ENCODE measurements at regions not wholly inside any gene's neighbourhood (a gene's known extent, or its start where the extent isn't known, plus 50 kb on each side); places are given as distances from the start of the nearest gene placed in this dataset.
A peak's percentile ranks its signal among the peaks of the same experiment; 100 is the strongest.
"Not testable (repeated sequence)": the region's sequence is repeated elsewhere in the genome, so short reads cannot be mapped to it uniquely, and the experiment has no call there.

DNA sequence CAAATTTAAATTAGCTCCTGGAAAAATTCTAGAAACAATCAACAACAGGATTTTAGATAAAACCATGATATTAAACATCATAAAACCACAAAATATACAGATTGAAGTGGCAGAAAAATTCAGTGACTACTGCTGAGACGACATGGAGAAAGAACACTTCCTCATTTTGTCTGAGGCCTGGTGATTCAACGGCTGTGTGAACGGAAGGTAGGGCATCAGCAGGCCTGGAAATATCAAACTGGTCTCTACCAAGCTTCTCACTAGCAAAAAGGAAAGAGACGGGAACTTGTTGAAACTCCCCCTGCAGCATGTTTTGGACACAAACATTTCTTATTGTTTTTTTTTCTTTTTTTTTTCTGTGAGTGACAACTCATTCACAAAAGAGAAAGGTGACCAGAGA, 58.0 kb upstream of the AHI1 start:
- DNase-seq (ENCODE audit: low read depth): no peak

DNA sequence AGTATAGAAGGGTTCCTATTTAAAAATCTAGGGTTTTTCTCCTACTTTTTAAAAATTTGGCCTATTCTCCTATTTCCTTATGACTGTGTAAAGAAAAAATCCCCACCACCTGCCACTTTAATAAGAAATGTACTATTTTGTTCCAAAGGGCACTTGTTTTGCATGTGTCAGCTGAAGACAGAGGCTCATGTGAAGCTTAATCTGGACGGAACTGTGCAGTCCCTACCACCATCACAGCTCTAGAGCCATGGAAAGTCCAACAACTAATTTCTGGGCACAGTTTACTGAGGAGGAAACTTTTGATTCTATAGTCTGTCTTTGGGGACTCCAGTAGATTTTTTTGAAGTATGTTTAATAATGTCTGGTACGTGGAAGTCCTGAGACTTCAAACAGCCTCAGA, 60.0 kb upstream of the AHI1 start:
- no peak for DNase-seq (ENCODE audit: low read depth)

DNA sequence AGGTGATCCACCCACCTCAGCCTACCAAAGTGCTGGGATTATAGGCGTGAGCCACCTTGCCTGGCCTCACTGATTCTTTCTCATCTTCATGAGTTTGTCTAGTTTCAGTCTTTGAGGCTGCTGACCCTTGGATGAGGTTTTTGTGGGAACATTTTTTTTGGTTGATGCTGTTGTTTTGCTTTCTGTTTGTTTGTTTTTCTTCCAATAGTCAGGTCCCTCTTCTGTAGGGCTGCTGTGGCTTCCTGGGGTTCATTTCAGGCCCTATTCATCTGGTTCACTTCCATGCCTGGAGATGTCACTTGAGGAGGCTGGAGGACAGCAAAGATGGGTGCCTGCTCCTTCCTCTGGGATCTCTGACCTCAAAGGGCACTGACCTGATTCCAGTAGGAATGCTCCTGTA, 68.1 kb upstream of the AHI1 start:
- DNase-seq (ENCODE audit: low read depth): not testable (repeated sequence)

DNA sequence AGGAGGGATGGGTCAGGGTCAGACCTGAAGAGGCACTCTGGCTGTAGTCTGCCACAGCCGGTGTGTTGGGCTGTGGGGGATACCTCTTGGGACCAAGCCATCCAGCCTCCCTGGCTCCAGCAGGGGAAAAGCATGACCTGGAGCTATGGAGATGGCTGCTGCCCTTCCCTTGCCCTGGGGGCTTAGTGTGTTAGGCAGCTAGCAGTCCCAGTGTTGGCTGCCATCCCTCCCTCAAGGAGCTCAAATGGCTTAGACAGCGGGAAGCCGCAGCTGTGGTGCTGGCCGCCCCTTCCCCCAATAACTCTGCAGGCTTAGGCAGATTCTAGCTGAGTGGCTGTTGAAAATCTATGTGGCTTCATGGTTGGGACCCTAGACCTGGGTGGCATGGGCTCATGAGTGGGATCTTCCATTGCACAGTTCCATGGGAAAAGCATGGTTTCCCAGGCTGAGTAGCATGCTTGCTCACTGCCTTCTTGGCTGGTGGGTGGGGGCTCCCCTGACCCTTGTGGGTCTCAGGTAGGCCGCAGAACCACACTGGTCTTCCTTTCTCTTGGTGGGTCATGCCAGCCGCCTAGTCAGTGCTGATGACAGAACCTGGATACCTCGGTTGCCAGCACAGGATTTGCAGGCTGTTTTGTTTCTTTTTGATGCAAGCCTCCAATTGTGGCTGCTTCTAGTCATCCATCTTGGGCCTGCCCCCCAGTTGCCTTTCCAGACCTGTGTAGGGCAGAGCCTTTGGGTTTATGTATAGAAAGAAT, 69.0 kb upstream of the AHI1 start:
- DNase-seq (ENCODE audit: low read depth): no peak

DNA sequence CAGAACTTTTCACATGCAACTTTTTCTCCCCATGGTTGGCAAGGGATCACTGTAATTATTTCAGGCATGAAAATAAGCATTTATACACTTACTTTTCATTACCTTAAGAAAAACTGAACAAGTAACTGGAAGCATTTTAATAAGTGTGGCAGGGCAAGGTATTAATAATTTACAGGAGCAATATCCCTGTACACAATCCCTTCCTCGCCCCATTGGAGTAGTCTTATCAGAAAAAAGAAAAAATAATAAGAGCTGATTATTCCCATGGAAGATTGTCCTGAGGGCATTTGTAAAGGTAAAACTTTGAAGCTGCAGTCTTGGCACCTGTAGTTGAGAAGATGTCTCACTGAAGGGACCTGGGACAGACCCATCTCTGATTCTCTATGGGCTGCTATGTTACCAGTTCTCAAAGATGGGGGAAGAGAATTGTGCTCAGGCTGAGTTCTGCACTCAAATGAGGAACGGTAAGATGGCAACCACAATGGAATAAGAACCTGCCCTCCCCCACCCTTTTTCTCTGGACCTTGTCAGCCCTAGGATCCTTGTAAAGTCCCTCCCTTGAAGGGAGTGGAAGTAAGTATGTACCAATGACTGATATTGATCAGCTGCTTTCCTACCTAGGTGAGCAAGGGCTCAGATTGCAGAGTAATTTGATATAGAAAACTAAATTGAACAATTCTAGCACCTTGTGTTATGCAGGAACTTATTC, 70.0 kb upstream of the AHI1 start:
- DNase-seq (ENCODE audit: low read depth): no peak

DNA sequence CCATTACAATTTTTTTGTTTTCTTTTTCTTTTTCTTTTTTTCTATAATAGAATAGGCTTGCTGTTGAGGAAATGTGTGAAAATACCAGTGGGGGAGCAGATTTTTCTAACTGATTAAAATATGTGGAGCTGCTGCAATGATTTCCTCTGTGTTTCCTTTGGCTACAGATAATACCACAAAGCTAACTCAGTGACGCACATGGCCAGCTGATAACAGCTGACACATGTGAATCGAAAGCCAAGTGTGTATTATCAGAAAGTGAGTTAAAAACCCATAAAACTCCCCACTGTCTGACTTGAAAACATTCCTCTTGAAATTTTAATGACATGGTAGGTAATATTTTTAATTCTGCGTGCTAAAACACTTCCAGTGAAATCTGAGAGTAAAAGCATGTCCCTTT, 70.8 kb upstream of the AHI1 start:
- peak; percentile 88 for DNase-seq (ENCODE audit: low read depth)

DNA sequence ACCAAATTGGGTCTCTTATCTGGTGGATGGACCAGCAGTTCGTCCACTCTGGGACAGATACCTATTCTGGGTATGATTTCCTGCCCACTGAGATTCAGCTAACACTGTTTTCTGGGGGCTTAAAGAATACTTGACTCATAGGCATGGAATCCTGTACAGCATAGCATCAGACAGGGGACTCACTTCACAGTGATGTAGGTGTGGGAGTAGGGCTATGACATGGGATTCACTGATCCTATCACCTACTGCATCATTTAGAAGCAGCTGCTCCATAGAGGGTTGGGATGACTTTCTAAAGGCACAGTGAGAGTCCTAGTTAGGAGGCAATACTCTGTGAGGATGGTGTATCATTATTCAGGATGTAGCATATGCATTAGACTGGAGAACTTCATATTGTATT, 74.5 kb upstream of the AHI1 start:
- DNase-seq (ENCODE audit: low read depth): no peak

DNA sequence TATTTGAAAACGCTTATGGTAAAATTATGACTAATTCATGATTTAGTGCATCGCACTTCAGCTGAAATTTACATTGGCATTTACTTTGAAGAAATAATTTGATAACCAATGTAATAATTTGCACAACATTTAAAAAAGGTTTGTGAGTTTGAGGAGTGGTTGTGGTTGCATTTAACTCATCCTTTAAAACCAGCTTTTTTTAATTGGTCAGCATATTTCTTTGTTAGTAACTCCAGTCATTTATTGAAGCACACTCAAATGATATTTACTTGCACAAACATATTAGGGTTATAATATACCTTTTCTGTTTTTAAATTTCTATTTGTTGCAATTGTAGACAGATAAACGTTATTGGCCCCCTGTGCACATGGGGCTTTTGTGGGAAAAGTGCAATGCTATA, 78.1 kb upstream of the AHI1 start:
- no peak for DNase-seq (ENCODE audit: low read depth)

DNA sequence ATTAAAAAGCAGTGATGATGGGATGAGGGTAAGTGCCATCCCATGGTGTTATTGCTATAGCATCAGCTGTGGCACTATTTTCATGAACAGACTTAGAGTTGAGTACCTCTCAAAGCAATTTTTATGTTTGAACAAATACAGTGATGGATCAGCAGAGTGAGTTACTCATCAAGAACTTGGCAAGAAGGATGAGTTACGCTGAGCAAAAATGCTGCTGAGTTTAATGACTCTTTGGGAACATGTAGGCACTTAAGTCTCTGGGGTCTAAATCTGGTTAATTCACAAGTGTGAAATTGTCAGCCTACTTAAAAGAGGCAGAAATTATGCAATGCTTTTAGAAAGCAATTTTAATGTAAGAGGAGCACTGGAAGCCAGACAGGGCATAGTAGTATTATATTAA, 78.5 kb upstream of the AHI1 start:
- peak; percentile 54 for DNase-seq (ENCODE audit: low read depth)

DNA sequence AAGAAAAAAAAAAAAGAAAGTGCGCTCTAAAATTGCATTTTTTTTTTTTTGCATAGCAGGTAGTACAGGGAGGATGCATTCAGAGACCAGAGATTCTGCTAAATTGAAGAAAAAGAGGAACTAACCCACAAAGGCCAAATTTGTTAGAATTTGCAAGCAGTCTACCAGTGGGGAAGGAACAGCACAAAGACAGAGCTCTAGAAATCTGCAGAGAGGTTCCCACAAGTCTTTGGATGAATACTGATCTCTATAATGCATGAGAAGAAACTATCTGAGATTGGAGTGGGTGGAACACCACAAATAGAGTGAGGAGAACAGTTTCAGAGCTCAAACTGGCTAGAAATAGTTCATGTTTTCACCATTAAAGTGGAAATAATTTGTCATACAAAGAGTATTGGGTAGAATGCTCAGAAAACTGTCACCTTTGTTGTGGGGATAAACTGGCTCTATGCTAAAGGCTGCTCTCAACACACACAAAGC, 79.6 kb upstream of the AHI1 start:
- no peak for DNase-seq (ENCODE audit: low read depth)

DNA sequence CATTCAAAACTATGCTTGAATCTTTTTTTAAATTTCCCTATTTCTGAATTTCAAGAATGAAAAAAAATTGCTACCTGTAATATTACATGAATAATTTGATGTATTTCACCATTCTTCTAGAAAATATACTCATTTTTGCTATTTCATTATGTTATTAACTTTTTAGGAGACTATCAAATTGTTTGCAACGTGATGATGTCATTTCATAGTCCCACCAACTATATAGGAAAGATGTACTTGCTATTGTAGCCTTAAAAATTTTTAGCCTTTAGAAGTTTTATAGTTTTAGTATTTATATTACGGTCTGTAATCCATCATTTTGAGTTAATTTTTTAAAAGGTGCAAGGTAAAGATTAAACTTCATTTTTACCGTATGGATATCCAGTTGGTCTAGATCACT, 81.4 kb upstream of the AHI1 start:
- no peak for DNase-seq (ENCODE audit: low read depth)

DNA sequence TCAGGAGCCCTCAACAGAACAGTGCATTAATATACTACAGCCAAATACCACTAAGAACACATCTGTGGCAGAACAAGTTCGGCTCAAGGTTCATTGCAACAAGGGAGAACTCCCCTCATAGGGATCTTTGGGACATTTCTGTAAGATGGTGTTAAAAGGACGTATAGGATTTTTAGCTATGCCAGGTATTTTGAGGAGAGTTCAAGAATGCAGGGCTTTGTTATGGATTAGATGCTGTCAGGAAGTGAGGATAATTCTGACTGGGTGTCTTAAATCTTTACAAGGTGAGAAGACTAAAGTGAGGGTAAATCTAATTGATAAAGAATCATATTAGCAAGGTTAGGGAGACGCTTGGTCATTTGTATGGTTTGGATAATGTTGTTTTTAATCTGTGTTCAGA, 83.7 kb upstream of the AHI1 start:
- no peak for DNase-seq (ENCODE audit: low read depth)

DNA sequence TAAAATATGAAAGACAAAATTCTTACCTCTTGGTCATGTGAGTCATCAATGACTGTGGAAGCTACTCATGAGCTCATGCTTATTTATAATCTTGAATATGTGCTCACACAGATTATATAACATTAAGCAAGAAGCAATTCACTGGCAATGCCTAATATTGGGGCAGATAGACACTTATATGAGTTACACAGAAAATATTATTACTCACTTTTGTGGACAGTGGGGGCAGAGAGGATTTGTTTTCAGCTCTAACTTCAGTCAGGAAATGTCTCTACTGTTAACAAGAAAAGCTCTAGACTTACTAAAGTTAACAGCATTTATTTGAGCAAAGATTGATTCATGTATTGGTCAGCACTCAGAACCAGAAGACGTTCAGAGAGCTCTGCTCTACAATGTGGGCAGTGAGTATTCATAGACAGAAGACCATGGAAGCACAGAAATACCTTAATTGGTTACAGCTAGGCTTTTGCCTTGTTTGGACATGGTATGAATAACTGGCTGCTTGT, 85.8 kb upstream of the AHI1 start:
- peak; percentile 46 for DNase-seq (ENCODE audit: low read depth)

DNA sequence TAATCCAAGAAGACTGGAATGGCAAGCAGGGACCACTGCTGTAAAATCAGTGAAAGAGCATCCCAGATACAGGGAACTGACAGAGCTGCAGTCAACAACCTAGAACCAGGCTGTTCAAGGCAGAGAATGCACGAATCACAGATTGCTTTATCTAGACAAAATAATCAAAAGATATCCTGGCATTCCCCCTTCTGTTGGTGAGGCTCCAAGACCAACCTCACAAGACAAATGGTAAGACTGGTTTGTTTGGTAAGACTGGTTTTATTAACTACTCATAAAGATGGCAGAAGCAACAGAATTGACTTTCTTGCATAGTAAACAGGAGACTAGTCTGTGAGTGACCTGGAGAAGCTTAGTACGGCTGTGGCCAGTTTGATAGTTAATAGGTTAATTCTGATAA, 88.8 kb upstream of the AHI1 start:
- DNase-seq (ENCODE audit: low read depth): peak; percentile 43

DNA sequence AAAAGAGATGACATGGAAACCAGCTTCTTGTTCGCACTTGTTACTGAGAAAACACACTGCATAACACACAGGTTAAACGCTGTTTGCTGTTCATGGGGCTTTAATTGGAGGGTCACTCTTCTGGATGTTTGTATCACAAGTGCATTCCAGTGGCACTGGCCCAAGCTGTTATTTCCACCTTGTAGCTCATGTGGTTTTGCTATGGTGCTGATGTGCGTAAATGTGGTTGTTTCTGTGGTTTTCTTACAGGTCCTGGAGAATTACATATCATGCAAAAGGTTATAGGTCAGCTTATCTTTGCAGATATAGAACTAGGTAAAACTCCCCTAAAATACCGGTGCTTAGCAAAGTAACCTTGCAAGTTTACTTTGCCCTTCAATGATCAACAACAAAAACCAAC, 89.3 kb upstream of the AHI1 start:
- peak; percentile 85 for DNase-seq (ENCODE audit: low read depth)

DNA sequence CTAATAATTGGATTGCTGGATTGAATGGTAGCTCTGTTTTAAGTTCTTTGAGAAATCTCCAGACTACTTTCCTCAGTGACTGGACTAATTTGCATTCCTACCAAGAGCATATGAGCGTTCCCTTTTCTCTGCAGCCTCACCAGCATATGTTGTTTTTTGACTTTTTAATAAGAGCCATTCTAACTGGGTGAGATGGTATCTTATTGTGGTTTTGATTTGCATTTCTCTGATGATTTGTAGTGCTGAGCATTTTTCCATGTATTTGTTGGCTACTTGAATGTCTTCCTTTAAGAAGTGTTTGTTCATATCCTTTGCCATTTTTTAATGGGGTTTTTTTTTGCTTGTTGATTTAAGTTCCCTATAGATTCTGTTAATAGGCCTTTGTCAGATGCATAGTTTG, 94.7 kb upstream of the AHI1 start:
- peak; percentile 48 for DNase-seq (ENCODE audit: low read depth)

DNA sequence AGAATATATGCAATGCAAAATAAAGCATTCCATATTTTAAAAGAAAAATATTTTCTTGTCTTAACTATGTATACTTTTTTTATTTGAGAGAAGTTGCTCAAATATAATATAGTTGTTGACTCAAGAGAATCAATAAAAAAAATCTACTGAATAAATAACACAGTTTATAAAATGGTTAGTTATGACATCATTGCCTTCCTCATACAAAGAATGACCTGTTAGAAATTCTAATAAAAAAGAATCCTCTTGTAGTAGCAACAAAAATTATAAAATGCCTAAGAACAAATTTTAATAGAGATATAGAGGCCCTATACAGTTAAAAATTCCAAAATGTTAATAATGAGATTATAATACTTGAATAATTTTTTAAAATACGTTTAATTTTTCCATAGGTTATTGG, 96.5 kb upstream of the AHI1 start:
- DNase-seq (ENCODE audit: low read depth): no peak

DNA sequence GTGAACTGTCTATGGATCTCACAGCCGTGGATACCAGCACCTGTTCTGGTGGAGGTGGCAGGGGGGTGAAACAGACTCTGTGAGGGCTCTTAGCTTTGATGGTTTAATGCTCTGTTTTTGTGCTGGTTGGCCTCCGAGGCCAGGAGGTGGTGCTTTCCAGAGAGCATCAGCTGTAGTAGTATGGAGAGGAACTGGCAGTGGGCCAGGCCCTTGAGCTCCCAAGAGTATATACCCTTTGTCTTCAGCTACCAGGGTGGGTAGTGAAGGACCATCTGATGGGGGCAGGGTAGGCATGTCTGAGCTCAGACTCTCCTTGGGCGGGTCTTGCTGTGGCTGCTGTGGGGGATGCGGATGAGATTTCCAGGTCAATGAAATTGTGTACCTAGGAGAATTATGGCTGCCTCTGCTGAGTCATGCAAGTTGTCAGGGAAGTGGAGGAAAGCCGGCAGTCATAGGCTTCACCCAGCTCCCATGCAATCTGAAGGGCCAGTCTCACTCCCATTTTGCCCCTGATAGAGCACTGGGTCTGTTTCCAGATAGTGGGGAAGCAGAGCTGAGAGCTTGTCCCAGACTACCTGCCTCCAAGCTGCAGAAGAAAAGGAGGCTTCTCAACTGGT, 102.7 kb upstream of the AHI1 start:
- no peak for DNase-seq (ENCODE audit: low read depth)

DNA sequence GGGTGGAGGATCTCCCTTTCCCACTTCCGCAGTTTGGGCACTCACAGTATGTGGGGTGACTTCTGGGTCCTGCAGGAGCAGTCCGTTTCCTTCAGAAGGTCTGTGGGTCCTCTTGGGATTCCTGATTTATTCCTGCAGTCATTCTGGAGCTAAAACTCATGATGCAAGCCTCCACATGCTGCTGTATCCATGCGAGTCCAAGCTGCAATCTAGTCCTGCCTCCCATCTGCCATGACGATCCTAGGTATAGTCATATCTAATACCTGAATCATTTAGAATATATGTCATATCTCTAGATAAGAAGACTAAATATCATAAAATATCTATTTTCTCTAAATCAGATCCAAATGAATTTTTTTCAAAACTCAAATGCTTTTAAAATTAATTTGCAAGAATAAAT, 103.4 kb upstream of the AHI1 start:
- DNase-seq (ENCODE audit: low read depth): no peak

DNA sequence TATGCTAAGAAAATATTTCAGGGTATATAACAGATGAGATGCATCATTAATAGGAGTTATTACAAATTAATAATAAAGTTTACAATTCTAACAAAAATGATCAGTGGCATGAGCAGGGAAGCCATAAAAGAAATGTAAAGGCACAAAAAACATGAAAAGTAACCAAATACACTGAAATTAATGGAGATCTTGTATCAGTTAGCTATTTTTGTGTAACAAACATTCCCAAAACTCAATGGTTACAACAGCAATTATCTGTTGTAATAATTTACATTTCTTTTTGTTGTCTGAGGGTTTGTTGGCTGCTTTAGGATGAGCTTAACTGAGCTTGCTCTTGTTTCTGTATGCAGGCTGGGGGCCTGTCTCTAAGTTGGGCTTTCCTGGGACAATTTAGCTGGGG, 104.3 kb upstream of the AHI1 start:
- no peak for DNase-seq (ENCODE audit: low read depth)

DNA sequence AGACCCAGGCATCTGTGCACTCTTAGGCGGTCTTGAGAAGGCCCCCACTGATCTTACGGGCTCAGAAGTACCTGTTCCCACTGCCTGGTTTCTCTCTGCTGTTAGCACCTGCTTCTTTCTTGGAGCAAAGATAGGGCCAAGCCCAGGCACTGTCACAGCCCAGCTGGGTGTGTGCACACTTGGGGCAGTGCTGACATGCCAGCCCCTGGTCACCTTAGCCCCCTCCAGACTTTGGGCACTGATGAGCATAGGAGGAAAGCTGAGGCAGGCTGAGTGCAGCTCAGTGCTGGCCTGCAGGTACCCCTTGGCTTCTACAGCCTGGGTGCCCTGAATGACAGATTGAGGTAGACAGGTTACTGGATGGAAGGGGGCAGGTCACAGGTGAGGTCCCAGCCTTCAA, 105.7 kb upstream of the AHI1 start:
- DNase-seq (ENCODE audit: low read depth): no peak

DNA sequence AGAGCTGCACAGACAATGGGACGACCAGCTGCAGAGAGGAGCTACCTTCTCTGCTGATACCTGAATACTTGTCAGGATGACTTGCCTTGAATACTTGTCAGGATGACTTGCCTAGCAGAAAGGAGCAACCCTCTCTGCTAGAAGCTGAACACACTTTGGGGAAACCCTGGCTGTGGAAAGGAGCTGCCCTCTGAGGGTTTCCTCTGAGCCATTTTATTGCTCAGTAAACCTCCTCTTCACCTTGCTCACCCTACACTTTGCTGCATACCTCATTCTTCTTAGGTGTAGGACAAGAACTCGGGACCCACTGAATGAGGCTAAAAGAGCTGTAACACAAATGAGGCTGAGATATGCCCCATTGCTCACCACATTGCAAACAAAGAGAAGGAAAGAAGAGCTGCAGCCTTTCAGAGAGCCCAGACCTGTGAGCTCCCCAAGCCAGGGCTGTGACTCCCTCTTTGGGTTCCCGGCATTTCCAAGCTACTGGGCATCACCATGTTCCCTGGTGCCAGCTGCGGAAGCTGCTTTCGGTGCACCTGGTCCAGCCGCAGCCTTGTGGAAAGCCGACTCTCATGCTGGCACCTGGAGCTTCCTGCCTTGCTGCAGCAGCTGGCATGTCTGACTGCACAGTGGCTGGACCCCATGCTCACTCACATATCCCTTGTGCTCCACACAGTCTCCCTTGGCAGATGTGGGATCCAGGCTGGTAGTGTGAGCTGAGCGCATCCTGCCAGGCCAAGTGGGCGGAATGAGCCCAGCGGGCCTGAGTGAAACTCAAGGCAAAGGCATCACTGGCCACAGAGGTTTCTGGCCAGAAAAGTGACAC, 106.7 kb upstream of the AHI1 start:
- no peak for DNase-seq (ENCODE audit: low read depth)
